Spleen (tissue), 7 donors: ENCODE measurements at regions not wholly inside any gene's neighbourhood (a gene's known extent, or its start where the extent isn't known, plus 50 kb on each side); places are given as distances from the start of the nearest gene placed in this dataset.

Experiments
- CTCF ChIP-seq, 11 experiments: fragments of 200-600 bp in 7 of 11; fragments of 450-650 bp in 4 of 11; sonication (generic) in 4 of 11; IDR thresholded peaks in 8 of 11; conservative IDR thresholded peaks in 3 of 11; 1 replicate in 7 of 11; 2 replicates in 4 of 11; pipeline versions ENCODE4 v1.4.0 to v1.8.0; 2016 to 2021; ENCODE audit warnings: antibody characterized with exemption in 11 of 11, inconsistent platforms in 4 of 11, mild to moderate bottlenecking in 1 of 11
- POLR2A ChIP-seq, 3 donors: fragments of 450-650 bp; IDR thresholded peaks; one replicate each; pipeline ENCODE4 v1.5.1; 2017; ENCODE audit warnings: antibody characterized with exemption in 3 of 3, mild to moderate bottlenecking in 1 of 3
- POLR2AphosphoS5 ChIP-seq, 3 donors: sonication (generic); formaldehyde crosslinking; IDR thresholded peaks; one replicate each; pipeline ENCODE4 v1.5.1; 2017; ENCODE audit warnings: antibody characterized with exemption in 3 of 3
- donor health status: DM: no; HTN: no; CAD: no; lungs with moderate emphysema.
- donor health status: DM: no; HTN: no; CAD: no.
- donor health status: DM: no; HTN: no; CAD: no.

- TF ChIP-seq CTCF (IDR thresholded peaks at IDR 0.05 in 8 of 11, conservative IDR thresholded peaks at IDR 0.05 in 3 of 11) (no peak), POLR2AphosphoS5 (IDR thresholded peaks at IDR 0.05) (no peak), POLR2A (IDR thresholded peaks at IDR 0.05) (no peak)
Observed at GRCh38 chr3:170766823-170767575, 103.0 kb downstream of the RPL22L1 start.
